BLaER1 (cell line): ENCODE measurements at regions not wholly inside any gene's neighbourhood (a gene's known extent, or its start where the extent isn't known, plus 50 kb on each side); places are given as distances from the start of the nearest gene placed in this dataset.

Source experiments
- H3K27ac ChIP-seq: shearing (Covaris generic); formaldehyde crosslinking; 2 replicates; pipeline ENCODE4 v1.8.1; 2022
- H3K27me3 ChIP-seq: shearing (Covaris generic); formaldehyde crosslinking; 2 replicates; pipeline ENCODE4 v1.8.1; 2022
- H3K36me3 ChIP-seq: shearing (Covaris generic); formaldehyde crosslinking; 2 replicates; pipeline ENCODE4 v1.8.1; 2022
- H3K4me1 ChIP-seq: shearing (Covaris generic); formaldehyde crosslinking; 2 replicates; pipeline ENCODE4 v1.8.1; 2022
- H3K4me2 ChIP-seq: shearing (Covaris generic); formaldehyde crosslinking; 2 replicates; pipeline ENCODE4 v1.8.1; 2022
- H3K4me3 ChIP-seq: shearing (Covaris generic); formaldehyde crosslinking; 2 replicates; pipeline ENCODE4 v1.8.1; 2022
- H3K9ac ChIP-seq: shearing (Covaris generic); formaldehyde crosslinking; 2 replicates; pipeline ENCODE4 v1.8.1; 2022
- H3K9me3 ChIP-seq: shearing (Covaris generic); formaldehyde crosslinking; 2 replicates; pipeline ENCODE4 v1.8.1; 2022
- H4K20me1 ChIP-seq: shearing (Covaris generic); formaldehyde crosslinking; 2 replicates; pipeline ENCODE4 v1.8.1; 2022
- Cebpa-rat ChIP-seq: shearing (Covaris generic); IDR thresholded peaks from 2 replicates; pipeline ENCODE4 v1.8.1; 2022

DNA sequence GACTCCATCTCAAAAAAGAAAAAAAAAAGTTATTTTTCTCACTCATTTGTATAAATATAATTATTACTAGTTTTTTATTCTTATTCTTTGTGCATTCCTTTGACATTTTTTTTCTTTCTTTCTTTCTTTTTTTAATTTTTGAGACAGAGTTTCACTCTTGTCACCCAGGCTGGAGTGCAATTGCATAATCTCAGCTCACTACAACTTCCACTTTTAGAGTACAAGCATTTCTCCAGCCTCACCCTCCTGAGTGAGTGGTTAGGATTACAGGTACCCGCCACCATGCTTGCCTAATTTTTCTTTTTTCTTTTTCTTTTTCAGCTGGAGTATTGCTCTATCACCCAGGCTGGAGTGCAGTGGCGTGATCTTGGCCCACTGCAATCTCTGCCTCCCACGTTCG lies 51.4 kb upstream of the JARID2 start:
- Histone ChIP-seq H3K9me3 (no peaks in the 10 kb centered on the region), H3K4me3 (no peak overlapping the region), H3K27me3 (no peaks in the 10 kb centered on the region), H4K20me1 (no peaks in the 10 kb centered on the region), H3K4me1 (no peaks in the 10 kb centered on the region), H3K27ac (no peak overlapping the region), H3K4me2 (no peak overlapping the region), H3K36me3 (no peaks in the 10 kb centered on the region), H3K9ac (no peak overlapping the region)
- no peak for TF ChIP-seq Cebpa-rat
